K562 (cell line): ENCODE measurements at regions not wholly inside any gene's neighbourhood (a gene's known extent, or its start where the extent isn't known, plus 50 kb on each side); places are given as distances from the start of the nearest gene placed in this dataset.

Source experiments
- ATAC-seq: fragments of 200-7000 bp; cut with Tn5 transposase; 3 replicates; pipeline ENCODE4 v1.9.1; 2020; ENCODE audit warnings: moderate library complexity
- BruUV-seq: library from RNA; stranded (reverse); fragments of 400-500 nt; replicated peaks from 2 replicates; lab custom pipeline; 2021; lab: Mats Ljungman, UMichigan
- CTCF ChIA-PET: fragments of 300-600 bp; formaldehyde crosslinking; extraction: SDS; loops from one replicate; lab custom pipeline; 2021; ENCODE audit warnings: low intra/inter-chr PET ratio; lab: Yijun Ruan, JAX
- POLR2A ChIA-PET: fragments of 300-600, 350-650 bp; sonication (Branson Sonifier 250); formaldehyde crosslinking; extraction: SDS; loops from one replicate; lab custom pipeline; 2021; ENCODE audit warnings: antibody characterized with exemption, inconsistent platforms; lab: Yijun Ruan, JAX
- DNase-seq, 4 experiments: peaks; one replicate each; pipeline versions ENCODE4 v3.0.0 to v3.0.0-alpha.2; 2011 to 2018; ENCODE audit warnings: low spot score in 3 of 4, mixed read lengths in 3 of 4; ENCODE audit errors: extremely low read depth in 1 of 4
- FAIRE-seq: peaks from 2 replicates; lab custom pipeline; 2011; peaks lifted over from hg19 to GRCh38; lab: Jason Lieb, UNC
- H2AFZ ChIP-seq: 2 replicates; pipeline ENCODE4 v1.6.0; 2011; ENCODE audit warnings: low read depth, low read length, control low read depth, inconsistent platforms
- H3K27ac ChIP-seq: fragments of 200-600 bp; 3 replicates; pipeline ENCODE4 v1.8.0; 2011; ENCODE audit warnings: low read depth, mild to moderate bottlenecking, control low read depth, inconsistent platforms, low read length, moderate library complexity, mixed read lengths; ENCODE audit errors: extremely low read depth
- H3K27me3 ChIP-seq, 2 experiments: fragments of 300-600 bp in 1 of 2; 2 replicates in 1 of 2; 3 replicates in 1 of 2; pipeline versions ENCODE4 v1.6.0 to v1.8.0; 2011; ENCODE audit warnings: inconsistent platforms in 2 of 2, low read length in 2 of 2, mild to moderate bottlenecking in 1 of 2, mixed read lengths in 1 of 2, moderate library complexity in 1 of 2; ENCODE audit not compliant: control insufficient read depth in 2 of 2, insufficient read depth in 2 of 2
- H3K36me3 ChIP-seq: fragments of 300-600 bp; 3 replicates; pipeline ENCODE4 v1.8.0; 2011; ENCODE audit warnings: mild to moderate bottlenecking, low read length, inconsistent platforms; ENCODE audit not compliant: control insufficient read depth, insufficient read depth
- H3K4me1 ChIP-seq, 2 experiments: fragments of 200-600 bp in 1 of 2; replicated peaks in 1 of 2; 2 replicates in 1 of 2; 3 replicates in 1 of 2; pipeline versions ENCODE4 v1.5.1 to v1.8.0; 2011; ENCODE audit warnings: inconsistent platforms in 2 of 2, low read length in 2 of 2, mild to moderate bottlenecking in 1 of 2, mixed read lengths in 1 of 2, moderate library complexity in 1 of 2; ENCODE audit not compliant: control insufficient read depth in 2 of 2, insufficient read depth in 2 of 2
- H3K4me2 ChIP-seq: 2 replicates; pipeline ENCODE4 v1.6.1; 2011; ENCODE audit warnings: low read length, control low read depth, inconsistent platforms, mixed read lengths; ENCODE audit not compliant: insufficient read depth
- H3K4me3 ChIP-seq: fragments of 200-600 bp; sonication (generic), shearing (Covaris generic); 2 replicates; pipeline ENCODE4 v1.5.1; 2016; ENCODE audit warnings: control low read depth, inconsistent platforms
- H3K79me2 ChIP-seq: fragments of 200-600 bp; 3 replicates; pipeline ENCODE4 v1.8.0; 2011; ENCODE audit warnings: low read length, inconsistent platforms; ENCODE audit not compliant: control insufficient read depth, insufficient read depth
- H3K9ac ChIP-seq, 2 experiments: 2 replicates each; pipeline versions ENCODE4 v1.6.0 to v1.6.1; 2011; ENCODE audit warnings: low read depth in 2 of 2, low read length in 2 of 2, control low read depth in 1 of 2, inconsistent platforms in 1 of 2, mild to moderate bottlenecking in 1 of 2, mixed read lengths in 1 of 2; ENCODE audit not compliant: insufficient read depth in 1 of 2
- H3K9me1 ChIP-seq: one replicate; pipeline ENCODE4 v1.6.0; 2011; ENCODE audit warnings: inconsistent platforms, mild to moderate bottlenecking, low read length, moderate library complexity; ENCODE audit not compliant: control insufficient read depth, insufficient read depth
- H3K9me3 ChIP-seq: replicated peaks from 2 replicates; pipeline ENCODE4 v1.5.1; 2011; ENCODE audit warnings: low read depth, low read length, inconsistent platforms; ENCODE audit not compliant: control insufficient read depth, insufficient read depth
- H4K20me1 ChIP-seq: replicated peaks from 2 replicates; pipeline ENCODE4 v1.6.1; 2011; ENCODE audit warnings: low read length, inconsistent platforms, mixed read lengths; ENCODE audit not compliant: control insufficient read depth, insufficient read depth
- BRD9 ChIP-seq: fragments of 450-650 bp; IDR thresholded peaks from 2 replicates; pipeline ENCODE4 v1.6.1; 2018; ENCODE audit warnings: low read depth; ENCODE audit not compliant: partially characterized antibody
- CEBPB ChIP-seq: fragments of 450-650 bp; IDR thresholded peaks from 2 replicates; pipeline ENCODE4 v1.6.1; 2016; ENCODE audit warnings: missing genetic modification characterization, missing compliant biosample characterization
- FOXJ3 ChIP-seq: sonication (generic); formaldehyde crosslinking; IDR thresholded peaks from 2 replicates; pipeline ENCODE4 v1.4.0; 2020; ENCODE audit warnings: mild to moderate bottlenecking, missing genetic modification reagents
- GTF2E2 ChIP-seq: fragments of 200-800 bp; sonication (Bioruptor generic); IDR thresholded peaks from 2 replicates; pipeline ENCODE4 v1.6.1; 2016; ENCODE audit warnings: missing genetic modification characterization, missing compliant biosample characterization
- POU5F1 ChIP-seq: fragments of 150-350 bp; IDR thresholded peaks from 2 replicates; pipeline ENCODE4 v1.6.1; 2014; ENCODE audit warnings: borderline replicate concordance, low read length, low read depth, mild to moderate bottlenecking; ENCODE audit not compliant: partially characterized antibody
- SAP30 ChIP-seq: fragments of 200-600 bp; sonication (generic); IDR thresholded peaks from 2 replicates; pipeline ENCODE4 v1.6.1; 2012; ENCODE audit warnings: borderline replicate concordance, low read depth, mild to moderate bottlenecking, moderate library complexity, low read length, control low read depth, inconsistent platforms; ENCODE audit not compliant: insufficient read depth, poor library complexity, severe bottlenecking
- ZNF140 ChIP-seq: fragments of 250-450 bp; sonication (Bioruptor Pico); IDR thresholded peaks from 2 replicates; pipeline ENCODE4 v1.8.0; 2021; ENCODE audit warnings: moderate library complexity, mild to moderate bottlenecking, inconsistent platforms
- WGBS: fragments of 100-300 bp; shearing (Covaris generic); methylation state at CpG from one replicate; pipeline ENCODE4 v1.1.6; 2016; ENCODE audit warnings: low coverage, mixed read lengths; ENCODE audit not compliant: insufficient coverage; ENCODE audit errors: missing lambda C conversion rate; 5-methylcytosine and 5-hydroxymethylcytosine counted together
- in situ Hi-C: fragments of 300-500 bp; cut with MboI; formaldehyde crosslinking; loops from 4 replicates; pipeline ENCODE4 v1.15.0; 2018; ENCODE audit warnings: inconsistent platforms, mixed read lengths
- intact Hi-C: fragments of 100-400 bp; cut with micrococcal nuclease; formaldehyde crosslinking; loops from 2 replicates; pipeline ENCODE4 v1.14.2; 2022
- TF ChIP-seq, protein P1 (sequence below): fragments of 450-650 bp; formaldehyde crosslinking; IDR thresholded peaks from 2 replicates; pipeline ENCODE4 v1.4.0; 2020; ENCODE audit warnings: mild to moderate bottlenecking, mixed read lengths

DNA sequence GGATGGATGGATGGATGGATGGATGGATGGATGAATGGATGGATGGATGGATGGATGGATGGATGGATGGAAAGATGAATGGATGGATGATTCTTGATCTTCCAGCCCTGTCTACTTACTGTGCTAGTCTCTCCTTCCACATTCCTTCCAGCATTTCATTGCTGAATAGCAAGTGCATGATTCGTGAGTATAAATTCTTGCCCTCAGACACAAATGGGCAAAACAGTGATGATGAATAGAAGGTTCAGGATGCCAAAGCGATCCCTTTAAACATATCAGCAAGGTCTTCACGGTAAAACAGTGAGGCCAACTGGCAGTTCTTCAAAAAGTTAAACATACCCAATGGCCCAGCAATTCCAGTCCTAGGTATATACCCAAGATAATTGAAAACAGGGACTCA is 400.2 kb downstream of the MN1 start:
- no peaks in the 10 kb centered on the region for H4K20me1 ChIP-seq
- POLR2A ChIA-PET = no interaction called here
- no peak overlapping the region for H3K27ac ChIP-seq
- in situ Hi-C loops = loop anchor here (25.0 kb wide), 2 partner anchors 411 to 611 kb away; partner anchors contain the start of gene MN1
- H3K9me3 ChIP-seq = no peaks in the 10 kb centered on the region
- ATAC-seq = no peak
- no peaks in the 10 kb centered on the region for H3K9me1 ChIP-seq
- H3K4me2 ChIP-seq = no peak overlapping the region
- FAIRE-seq = no peak
- intact Hi-C loops = loop anchor here (10.0 kb wide), 1 partner anchor 403 kb away; the partner anchor contains the start of gene MN1
- CTCF ChIA-PET = no interaction called here
- no peaks in the 10 kb centered on the region for H3K36me3 ChIP-seq
- H3K9ac ChIP-seq = no peak overlapping the region
- no peak overlapping the region for H3K4me3 ChIP-seq
- BruUV-seq = no TSS peak
- peaks cover 0 to 2% of the 10 kb centered on the region in 2 experiments; a peak in 1 of 5 replicates for H3K27me3 ChIP-seq
- no peak for DNase-seq
- TF ChIP-seq FOXJ3 (CRISPR knock-in tag) (no peak), SAP30 (no peak), GTF2E2 (no peak), CEBPB (tag) (no peak), BRD9 (no peak), ZNF140 (CRISPR knock-in tag) (no peak)
- TF ChIP-seq, all 486 proteins: peak for 0
- Histone ChIP-seq H3K79me2 (no peaks in the 10 kb centered on the region), H3K4me1 (no peaks in the 10 kb centered on the region), H2AFZ (no peak overlapping the region)
- 0% methylated on average over 3 of the region's 3 CpGs for WGBS

GRCh38 chr22:27404441-27404840 is 397.1 kb downstream of the MN1 start:
- H3K9ac ChIP-seq = no peak overlapping the region
- FAIRE-seq = no peak
- no peak for DNase-seq
- CTCF ChIA-PET = no interaction called here
- WGBS = 5% methylated on average over 5 of the region's 5 CpGs
- POLR2A ChIA-PET = interaction anchor here (0.6 kb wide), 1 partner anchor 315 kb away, joined by 3 read pairs; no protein-coding TSS in a partner anchor
- no peak overlapping the region for H3K4me3 ChIP-seq
- no peak for ATAC-seq
- no peaks in the 10 kb centered on the region for H3K79me2 ChIP-seq
- no peaks in the 10 kb centered on the region for H3K9me3 ChIP-seq
- H3K4me2 ChIP-seq = no peak overlapping the region
- H3K36me3 ChIP-seq = no peaks in the 10 kb centered on the region
- no peaks in the 10 kb centered on the region; a peak in 1 of 5 replicates for H3K27me3 ChIP-seq
- TF ChIP-seq, protein P1, sequence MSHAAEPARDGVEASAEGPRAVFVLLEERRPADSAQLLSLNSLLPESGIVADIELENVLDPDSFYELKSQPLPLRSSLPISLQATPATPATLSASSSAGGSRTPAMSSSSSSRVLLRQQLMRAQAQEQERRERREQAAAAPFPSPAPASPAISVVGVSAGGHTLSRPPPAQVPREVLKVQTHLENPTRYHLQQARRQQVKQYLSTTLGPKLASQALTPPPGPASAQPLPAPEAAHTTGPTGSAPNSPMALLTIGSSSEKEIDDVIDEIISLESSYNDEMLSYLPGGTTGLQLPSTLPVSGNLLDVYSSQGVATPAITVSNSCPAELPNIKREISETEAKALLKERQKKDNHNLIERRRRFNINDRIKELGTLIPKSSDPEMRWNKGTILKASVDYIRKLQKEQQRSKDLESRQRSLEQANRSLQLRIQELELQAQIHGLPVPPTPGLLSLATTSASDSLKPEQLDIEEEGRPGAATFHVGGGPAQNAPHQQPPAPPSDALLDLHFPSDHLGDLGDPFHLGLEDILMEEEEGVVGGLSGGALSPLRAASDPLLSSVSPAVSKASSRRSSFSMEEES (CRISPR knock-in tag) = 0 out of 2 replicates have a peak, but pooled peaks have one; percentile 13
- TF ChIP-seq POU5F1 = no peak
- TF ChIP-seq, all 486 proteins: peak for 1
- Histone ChIP-seq H3K4me1 (no peaks in the 10 kb centered on the region), H2AFZ (no peak overlapping the region), H4K20me1 (no peaks in the 10 kb centered on the region), H3K27ac (no peak overlapping the region), H3K9me1 (no peaks in the 10 kb centered on the region)
- in situ Hi-C loops = loop anchor here (25.0 kb wide), 2 partner anchors 408 to 608 kb away; partner anchors contain the start of gene MN1
- intact Hi-C loops = loop anchor here (10.0 kb wide), 1 partner anchor 400 kb away; the partner anchor contains the start of gene MN1
- no TSS peak for BruUV-seq
